GM18870 (cell line): ENCODE measurements at regions not wholly inside any gene's neighbourhood (a gene's known extent, or its start where the extent isn't known, plus 50 kb on each side); places are given as distances from the start of the nearest gene placed in this dataset.
"Not testable (repeated sequence)": the region's sequence is repeated elsewhere in the genome, so short reads cannot be mapped to it uniquely, and the experiment has no call there.

Experiments used
- ATAC-seq: cut with Tn5 transposase; IDR thresholded peaks from one replicate; pipeline ENCODE4 v1.9.1; 2021; ENCODE audit warnings: moderate library complexity; ENCODE audit not compliant: unreplicated experiment

DNA sequence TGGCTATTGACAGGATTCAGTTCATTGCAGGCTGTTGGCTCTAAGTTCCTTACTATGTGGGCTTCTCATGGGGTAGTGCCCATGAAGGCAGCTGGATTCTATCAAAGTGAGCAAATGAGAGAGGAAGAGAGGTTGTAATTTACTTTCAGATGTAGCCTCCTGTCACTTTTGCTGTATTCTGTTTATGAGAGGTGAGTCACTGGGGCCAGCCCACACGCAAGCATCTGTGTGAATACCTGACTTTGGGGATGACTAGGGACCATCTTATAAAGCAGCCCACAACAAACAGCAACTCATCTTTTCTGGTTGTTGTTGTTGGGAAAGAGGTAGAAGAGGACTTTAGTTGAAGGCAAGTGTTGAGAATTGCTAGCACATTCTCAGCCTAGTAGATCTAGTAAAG, 506.3 kb upstream of the GRM7 start:
- no peak for ATAC-seq

DNA sequence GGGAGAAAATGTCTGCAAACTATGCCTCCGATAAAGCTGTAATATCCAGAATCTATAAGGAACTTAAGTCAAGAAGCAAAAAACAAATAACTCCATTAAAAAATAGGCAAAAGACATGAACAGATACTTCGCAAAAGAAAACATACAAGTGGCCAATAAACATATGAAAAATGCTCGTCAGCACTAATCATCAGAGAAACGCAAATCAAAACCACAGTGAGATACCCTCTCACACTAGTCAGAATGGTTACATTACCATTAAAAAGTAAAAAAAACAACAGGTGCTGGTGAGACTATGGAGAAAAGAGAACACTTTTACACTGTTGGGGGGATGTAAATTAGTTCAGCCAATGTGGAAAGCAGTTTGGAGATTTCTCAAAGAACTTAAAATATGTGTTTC, 498.5 kb upstream of the GRM7 start:
- no peak for ATAC-seq

DNA sequence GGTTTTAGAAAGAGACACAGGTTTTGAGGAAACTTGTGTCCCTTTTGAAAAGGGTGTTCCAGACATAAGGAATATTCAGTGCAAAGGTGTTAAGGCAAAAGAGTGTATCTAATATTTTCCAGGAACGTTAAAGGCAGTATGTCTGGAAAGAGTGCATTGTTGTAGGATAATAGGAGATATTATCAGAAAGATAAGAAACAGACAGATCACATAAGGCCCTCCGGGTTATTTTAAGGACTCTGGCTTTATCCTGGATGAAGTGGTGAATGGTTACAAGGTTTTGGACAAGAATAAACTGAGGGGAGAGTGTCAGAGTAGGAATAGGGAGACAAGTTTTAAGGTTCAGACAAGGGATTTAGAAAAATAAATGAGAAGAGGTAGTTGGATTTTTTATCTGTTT, 493.7 kb upstream of the GRM7 start:
- no peak for ATAC-seq

DNA sequence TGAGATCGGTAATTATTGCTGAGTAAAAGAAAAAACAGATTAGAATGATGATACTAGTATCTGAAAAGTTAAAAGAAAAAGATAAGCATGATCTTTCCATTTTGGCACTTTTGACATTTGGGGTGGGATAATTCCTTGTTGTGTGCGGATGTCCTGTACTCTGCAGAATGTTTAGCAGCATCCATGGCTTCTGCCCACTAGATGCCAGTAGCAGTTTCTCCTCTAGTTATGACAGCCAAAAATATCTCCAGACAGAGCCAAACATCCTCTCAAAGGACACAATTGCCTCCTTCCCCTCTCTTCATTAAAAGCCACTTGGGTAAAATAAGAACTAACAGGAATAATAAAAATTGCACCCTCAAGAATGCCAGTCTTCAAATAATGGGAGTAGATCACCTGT, 468.8 kb upstream of the GRM7 start:
- ATAC-seq, result no peak

DNA sequence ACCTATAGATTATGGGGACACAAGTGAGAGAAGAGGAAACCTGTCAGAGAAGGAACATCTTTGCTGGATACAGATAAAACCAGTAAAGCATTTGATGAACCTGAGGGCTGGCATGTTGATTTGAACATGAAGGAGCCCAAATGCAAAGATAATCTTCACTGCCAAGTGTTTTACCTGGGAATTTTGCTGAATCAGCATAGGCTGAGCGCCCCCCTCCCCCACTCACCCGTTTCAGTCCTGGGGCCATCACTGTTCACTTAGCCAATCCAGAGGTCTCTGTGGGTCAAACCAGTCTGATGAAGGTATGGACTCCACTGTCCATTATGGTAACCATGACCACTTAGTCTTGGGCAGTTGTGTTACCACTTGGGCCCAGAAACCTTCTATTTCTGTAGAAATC, 466.0 kb upstream of the GRM7 start:
- no peak for ATAC-seq

DNA sequence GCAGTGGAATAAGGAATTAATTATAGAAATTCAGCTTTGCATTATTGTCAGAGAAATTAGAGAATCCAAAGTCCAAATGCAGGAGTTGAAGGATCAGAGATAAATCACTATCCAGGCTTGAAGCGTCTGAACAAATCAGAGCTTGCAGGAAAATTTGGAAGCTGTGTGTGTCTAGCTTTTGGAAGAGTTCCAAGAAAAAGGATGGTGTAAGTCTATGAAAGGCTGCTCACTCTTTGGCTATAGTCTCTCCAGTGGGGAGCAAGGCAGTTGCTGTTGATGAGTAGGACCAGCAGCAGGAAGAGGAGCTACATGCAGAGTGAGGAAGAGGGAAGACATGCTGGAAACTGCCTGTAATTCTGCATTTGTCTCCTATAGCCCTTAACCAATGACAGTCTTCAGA, 464.3 kb upstream of the GRM7 start:
- ATAC-seq, result no peak

DNA sequence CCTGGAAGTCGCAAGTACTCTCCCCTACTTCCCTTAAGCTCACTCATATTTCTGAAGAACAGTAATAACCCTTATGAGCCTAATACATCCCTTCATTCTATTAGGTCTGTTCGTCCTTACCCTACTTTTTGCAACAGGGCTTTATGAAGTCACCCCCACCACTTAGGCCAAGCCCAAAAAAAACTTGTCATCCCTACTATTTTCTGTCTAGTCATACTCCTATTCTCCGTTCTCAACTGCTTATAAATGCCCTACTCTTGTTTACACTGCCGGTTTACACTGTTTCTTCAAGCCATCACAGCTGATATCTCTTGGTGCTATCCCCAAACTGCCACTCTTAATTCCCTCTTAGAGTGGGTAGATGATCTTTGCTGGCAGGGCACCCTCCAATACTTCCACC, 458.2 kb upstream of the GRM7 start:
- not testable (repeated sequence) for ATAC-seq

DNA sequence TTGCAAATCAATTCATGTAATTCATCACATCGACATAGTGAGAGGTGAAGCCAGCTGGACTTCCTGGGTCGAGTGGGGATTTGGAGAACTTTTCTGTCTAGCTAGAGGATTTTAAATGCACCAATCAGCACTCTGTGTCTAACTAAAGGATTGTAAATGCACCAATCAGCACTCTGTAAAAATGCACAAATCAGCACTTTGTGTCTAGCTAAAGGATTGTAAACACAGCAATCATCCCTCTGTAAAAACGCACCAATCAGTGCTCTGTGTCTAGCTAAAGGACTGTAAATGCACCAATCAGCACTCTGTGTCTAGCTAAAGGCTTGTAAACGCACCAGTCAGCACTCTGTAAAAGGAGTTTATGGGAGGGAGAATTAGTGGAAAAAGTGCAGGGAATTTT, 454.0 kb upstream of the GRM7 start:
- ATAC-seq, result not testable (repeated sequence)

DNA sequence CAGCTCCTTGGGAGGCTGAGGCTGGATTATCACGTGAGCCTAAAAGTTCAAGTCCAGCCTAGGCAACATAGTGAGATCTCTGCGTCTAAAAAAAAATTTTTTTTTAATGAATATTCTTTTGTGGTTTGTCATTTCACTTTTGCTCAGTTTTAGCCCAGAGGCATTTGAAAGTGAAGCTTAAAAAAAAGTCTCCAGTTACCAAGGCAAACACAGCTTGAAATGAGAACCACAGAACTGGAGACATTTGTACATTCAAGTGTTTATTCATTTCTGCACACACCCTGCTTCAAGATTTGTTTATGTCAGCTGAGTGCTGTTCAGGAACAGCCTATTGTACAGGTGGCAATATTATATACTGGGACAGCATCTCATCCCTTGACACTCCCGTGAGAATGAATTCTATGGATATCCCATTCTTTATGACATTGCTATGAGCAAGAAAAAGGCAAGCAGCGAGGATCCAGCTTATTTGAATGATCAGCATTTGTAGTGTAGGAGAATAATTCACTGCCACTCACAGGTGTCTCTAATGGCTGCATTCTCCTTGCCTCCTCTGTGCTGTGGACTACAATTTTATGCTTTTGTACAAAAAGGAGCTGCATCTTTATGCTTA, 444.8 kb upstream of the GRM7 start:
- ATAC-seq, result no peak

DNA sequence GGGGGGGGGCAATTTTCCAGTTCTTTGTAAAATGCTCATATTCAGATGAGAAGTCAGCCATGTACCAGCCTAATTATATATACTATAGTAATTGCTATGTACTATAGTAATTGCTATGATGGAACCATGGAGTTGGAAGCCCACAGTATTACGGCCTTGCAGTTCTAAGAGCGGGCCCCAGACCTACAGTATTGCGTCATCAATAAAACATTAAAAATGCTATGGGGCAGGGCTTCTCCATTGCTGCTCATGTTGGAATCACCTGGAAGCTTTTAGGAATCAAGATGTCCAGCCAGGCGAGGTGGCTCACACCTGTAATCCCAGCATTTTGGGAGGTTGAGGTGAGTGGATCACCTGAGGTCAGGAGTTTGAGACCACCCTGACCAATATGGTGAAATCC, 443.7 kb upstream of the GRM7 start:
- ATAC-seq, result no peak

DNA sequence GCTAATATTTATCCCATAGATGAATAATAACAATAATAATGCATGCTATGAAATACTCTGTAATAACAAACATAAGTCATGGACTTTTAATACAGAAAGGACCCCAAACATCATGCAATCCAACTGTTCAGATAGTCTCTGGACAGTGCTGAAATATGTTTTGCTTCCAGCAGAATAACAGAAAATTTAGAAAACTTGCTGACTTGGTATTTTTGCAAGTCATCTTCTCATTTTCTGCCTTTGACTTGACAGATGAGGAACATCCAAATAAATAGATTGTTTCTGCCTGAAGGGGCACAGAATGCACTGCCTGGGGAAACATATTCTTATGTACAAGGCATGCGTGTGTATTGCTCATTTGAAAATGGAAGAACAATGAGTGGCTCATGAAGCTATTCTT, 442.4 kb upstream of the GRM7 start:
- ATAC-seq, result no peak

DNA sequence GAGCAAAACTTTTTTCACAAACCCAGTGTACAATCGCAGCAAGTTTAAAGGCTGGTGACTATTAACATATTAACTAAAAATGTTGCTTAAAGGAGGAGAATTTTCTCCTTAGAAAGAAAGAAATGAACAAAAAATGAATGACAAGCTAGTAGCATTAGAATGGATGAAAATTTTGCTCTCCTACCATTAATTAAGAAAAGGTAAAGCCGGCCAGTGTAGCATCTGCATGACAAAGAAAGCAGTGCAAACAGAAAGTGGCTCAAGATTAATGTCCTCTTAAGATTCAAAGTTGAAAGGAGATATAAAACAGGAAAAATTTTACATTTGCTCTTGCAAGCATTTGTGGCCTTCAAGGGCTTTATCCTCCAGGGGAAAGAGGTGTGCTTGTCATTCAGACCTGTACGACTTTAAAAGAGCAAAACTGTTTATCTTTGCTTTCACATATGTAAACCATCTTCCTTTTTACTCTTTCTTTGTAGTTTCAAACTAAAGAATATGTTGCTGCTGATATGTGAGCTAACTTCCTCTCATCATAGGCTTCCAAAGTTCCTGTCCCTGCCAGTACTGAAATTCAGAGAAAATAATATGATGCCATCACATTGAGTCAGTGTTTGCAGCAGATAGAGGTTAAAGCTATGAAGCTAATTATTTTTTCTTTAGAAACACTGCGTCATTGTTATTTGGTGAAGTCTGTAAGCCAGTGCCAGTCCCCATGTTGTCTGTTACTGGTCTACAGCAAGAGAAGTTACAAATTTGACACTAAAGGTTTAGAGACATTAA, 439.1 kb upstream of the GRM7 start:
- no peak for ATAC-seq

DNA sequence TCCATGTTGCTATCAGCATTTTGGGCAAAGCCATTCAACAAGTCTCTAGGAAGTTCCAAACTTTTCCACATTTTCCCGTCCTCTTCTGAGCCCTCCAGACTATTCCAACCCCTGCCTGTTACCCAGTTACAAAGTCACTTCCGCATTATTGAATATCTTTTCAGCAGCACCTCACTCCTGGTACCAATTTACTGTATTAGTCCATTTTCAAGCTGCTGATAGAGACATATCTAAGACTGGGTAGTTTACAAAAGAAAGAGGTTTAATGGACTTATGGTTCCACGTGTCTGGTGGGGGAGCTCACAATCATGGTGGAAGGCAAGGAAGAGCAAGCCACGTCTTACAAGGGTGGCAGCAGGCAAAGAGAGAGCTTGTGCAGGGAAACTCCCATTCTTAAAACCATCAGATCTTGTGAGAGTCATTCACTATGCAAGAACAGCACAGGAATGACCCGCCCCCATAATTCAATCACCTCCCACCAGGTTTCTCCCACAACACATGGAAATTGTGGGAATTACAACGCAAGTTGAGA, 435.6 kb upstream of the GRM7 start:
- no peak for ATAC-seq

DNA sequence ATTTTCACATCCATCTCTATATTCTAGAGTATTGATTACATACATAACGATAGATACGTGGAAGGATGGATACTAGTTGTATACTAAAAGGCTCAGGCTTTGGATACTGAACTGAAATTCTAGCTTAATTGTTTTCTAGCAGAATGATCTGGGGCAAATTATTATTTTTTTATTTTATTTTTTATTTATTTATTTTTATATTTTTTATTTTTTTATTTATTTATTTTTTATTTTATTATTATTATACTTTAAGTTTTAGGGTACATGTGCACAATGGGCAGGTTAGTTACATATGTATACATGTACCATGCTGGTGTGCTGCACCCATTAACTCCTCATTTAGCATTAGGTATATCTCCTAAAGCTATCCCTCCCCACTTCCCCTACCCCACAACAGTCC, 432.6 kb upstream of the GRM7 start:
- not testable (repeated sequence) for ATAC-seq

DNA sequence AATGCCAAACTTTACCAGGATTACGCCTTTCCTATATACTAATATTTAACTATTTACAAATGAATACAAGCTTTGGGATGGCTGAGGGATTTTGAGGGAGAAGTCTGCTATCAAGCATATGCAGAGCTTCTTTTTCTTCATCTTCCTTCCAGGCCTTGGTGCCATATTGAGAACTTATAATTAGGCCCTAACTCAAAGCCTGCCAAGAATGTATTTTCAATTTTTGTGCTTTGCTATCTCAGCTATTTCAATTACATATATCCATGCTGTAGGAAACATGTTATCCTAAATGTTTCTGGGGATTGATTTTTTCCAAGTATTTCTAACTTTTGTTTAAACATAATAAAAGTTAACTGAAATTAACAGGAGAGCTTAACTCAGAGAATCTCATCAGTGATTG, 425.0 kb upstream of the GRM7 start:
- no peak for ATAC-seq

DNA sequence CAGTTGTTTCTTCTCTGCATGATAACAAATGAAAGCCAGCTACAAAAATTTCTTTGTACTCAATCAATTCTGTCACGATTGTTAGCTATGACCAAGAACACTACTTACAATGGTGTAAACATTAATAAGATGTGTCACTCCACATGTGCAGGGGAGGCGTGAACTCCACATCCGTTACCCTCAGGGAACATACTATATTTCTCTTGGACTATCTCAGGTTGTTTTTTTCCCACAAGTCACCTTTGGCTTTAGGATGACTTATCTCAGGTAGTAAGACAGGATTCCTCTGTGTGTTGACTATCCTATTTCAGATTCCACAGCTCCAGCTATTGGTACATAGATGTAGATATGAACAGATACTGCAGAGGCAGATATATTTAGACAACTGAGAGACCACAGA, 423.3 kb upstream of the GRM7 start:
- no peak for ATAC-seq

DNA sequence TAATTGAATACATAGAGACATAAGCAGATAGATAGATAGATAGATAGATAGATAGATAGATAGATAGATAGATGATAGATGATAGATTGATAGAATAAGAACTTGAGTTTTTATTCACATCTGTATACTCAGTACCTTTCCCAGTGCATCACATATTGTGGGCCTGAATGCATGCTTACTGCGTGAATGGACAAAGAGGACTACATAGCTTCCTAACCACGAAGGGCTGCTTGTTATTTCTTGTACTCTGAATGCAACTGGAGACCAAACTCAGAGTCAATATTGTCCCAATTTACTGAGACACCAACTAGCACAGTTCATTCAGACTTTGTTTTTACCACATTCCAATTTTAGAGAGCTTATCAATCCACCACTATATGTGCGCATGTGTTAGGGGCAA, 422.9 kb upstream of the GRM7 start:
- ATAC-seq, result no peak

DNA sequence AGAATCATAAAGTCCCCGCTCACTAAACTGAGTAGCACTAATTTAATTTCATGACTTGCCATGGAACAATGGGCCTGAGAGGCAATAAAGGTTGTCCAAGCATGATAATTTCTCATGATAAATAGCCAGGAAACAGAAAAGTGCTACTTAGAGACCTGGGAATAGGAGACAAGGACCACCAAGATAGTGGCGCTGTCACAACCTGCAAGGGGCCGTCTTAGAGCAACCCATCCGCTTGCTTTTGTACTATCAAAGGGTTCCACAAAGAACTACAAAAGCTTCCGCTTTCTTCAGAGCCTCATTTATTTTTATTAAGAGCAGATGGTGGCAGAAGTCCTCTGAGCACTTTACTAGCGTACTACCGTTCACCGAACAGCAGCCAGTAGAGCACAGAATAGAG, 421.7 kb upstream of the GRM7 start:
- no peak for ATAC-seq

DNA sequence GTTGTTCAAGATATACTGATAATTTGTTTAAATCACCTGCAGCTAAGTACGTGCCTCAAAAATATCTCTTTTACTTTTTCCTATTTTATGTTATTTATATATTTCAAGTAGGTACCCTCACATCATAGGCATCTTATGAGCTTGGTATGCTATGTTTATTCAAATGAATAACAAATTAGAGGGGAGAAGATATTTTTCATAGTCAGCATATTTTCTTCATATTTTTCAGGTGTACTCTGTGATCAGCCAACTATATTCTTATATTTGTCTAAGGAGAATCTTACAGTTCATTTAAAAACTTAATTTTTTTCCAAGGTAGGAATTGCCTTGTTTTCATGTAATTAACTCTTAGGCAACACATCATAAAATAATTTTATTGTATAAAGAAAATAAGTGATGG, 421.1 kb upstream of the GRM7 start:
- no peak for ATAC-seq

DNA sequence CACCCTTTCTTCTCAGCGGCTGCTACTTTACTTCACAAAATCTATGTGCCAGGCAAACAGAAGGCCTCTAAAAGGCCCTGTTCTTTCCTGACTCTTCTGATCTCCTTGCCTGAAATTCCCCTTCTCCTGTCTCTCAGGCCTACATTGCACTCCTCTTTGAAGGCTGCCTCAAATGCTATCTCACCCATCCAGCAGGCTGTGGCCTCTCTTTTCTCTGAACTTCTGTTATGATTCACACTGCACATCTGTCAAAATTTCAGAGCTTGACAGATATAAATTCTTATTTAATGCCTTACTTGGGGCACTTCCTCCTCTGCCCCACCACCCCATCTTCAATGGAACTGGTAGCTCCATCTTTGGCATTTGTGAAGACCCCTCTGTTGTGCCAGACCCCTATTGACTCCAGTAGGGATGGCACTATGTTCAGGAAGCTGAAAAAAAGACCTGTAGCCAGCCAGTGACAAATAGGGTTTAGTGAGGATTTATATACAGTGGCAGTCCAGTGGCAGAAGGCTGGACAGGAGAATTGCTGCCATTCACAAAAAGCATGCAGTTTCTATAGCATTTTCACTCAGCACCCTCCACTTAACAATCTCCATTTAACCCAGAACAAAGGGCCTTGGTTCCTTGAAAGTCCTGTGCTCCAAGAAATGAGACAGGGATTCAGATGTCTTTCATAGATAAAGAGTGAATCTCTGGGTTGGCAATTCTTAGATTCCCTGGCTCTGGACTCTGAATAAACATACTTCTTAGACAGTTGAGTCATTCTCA, 415.8 kb upstream of the GRM7 start:
- no peak for ATAC-seq

DNA sequence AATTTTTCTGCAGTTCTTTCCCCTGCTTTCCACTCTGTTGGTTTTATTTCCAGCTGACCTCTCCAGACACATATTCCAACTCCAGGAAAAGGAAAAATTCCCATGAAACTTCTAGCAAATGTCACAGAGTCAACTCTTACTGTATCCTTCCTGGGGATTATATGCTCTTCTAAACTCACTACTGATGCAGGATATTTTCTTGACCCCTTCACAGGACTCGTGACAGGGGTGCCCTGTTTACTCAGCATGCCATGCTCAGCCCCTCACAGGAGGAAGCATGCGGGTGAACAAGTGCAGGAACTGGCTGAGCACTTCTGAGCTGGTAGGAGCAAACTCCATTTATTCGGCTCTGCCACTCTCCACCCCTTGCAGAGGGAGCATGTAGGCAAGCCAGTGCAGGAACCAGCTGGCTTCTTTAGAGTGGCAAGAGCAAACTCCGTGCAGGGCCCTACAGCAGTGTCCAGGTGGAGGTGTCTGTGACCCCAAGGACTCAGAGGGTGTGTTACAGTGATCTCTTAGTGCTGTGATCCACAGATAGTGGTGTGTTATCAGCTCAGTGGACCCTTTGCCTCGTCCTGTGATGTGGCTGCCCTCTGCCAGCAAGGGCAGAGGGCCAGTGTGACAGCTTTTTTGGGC, 413.6 kb upstream of the GRM7 start:
- ATAC-seq, result no peak
